HG02840 (cell line): ENCODE measurements at regions not wholly inside any gene's neighbourhood (a gene's known extent, or its start where the extent isn't known, plus 50 kb on each side); places are given as distances from the start of the nearest gene placed in this dataset.

Source experiments
- ATAC-seq: cut with Tn5 transposase; IDR thresholded peaks from one replicate; pipeline ENCODE4 v1.9.1; 2021; ENCODE audit warnings: mild to moderate bottlenecking, moderate library complexity, moderate number of reproducible peaks; ENCODE audit not compliant: unreplicated experiment, low FRiP score

DNA sequence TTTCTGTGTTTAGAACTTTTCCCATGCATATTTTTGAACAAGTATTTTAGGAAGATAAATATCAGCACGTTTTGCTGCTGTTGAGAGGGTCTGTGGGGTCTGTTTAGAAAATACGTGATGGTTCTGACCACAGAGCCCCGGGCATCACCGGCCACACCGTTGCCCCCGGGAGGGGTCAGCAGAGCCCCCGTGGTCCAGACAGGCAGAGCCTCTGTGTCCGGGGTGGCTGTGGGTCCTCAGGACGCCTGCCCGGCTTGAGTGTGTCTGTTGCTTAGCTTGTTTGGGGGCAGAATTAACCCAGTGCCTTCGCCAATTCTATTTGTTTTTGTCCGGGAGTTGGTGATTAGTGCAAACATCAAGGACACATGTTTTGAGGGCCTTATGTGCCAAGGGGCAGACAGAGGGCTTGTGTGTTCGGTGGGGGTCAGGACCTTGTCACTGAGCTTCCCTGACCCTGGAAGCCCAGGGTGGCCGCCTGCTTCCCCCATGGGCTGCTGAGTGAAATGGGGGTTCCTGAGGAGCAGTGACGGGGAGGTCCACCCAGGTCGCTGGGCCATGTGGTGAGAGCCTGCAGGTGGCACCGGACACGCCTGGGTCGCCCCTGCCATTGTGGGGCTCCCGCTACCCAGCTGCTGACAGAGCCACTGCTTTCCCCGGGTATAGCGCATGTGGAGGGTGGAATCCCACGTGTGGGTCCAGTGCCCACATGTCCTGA lies 122.2 kb downstream of the SIK1 start:
- no peak for ATAC-seq

DNA sequence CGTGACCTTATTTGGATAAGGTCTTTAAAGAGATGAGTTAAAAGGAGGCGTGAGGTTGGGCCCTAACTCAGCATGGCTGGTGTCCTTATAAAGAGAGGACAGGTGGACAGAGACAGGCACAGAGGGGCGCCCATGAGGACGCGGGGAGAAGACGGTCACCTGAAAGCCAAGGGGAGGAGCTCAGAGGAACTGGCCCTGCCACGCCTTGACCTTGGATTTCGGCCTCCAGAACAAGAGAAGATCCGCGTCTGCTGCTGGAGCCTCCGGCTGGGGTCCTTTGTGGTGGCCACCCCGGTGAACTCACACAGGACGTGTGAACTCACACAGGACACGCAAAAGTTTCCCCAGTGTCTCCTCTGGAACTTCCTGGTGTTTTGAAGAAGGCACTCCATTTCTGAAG lies 122.7 kb downstream of the SIK1 start:
- ATAC-seq, result no peak

DNA sequence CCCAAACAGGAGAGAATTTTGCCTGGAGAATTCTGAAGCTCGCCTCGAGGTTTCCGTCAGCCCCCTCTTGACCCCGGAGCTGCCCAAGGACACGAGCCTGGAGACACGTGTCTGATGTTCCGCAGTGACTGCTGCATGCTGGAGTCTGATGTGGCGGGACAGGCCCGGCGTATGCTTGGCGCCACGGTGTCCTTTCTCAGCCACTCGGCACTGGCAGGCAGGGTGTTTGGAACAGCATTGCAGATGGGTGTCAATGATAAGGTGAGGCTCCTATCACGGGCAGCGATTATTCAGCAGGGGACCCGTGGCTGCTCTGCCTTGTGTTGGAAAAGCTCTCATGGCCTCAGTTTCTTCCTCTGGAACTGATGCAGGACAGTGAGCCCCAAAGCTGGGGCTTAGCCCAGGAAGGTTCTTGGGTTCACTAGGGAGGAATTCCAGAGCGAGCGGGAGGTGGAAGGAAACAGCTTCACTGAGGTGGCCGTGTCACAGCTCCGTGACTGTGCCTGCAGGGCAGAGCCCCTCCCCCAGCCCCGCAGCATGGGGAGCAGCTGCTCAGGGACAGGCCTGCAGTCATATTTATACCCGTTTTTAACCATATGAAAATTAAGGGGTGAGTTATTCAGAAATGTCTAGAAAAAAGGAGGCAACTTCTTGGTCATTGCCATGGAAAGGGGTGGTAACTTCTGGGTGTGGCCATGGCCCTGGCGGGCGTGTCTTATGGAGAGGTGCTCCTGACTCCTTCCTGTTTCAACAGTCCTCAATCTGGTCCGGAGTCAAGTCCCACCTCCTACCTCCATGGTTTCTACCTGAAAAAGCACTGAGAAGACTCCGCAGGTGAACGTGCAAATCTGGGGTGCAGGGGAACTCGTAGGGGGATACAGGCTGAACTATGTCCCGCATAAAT lies 123.4 kb downstream of the SIK1 start:
- ATAC-seq, result no peak

DNA sequence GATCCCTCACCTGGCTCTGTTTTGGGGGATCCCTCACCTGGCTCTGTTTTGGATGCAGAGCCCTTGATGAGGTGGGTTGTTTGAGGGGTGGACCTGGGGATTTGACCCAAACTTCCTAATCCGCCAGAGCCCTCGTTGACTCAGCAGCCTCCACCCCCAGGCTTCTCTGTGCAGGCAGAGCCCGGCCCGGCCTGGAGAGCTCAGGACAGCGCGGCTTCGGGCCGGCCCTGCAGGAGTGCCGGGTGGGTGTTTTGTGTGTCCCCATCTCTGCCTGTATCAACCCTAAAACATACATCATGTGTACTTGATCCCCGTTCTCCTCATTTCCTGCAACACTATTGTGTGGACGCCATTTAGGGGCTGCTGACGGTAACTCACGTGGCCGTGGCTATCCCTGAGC lies 124.2 kb downstream of the SIK1 start:
- no peak for ATAC-seq

DNA sequence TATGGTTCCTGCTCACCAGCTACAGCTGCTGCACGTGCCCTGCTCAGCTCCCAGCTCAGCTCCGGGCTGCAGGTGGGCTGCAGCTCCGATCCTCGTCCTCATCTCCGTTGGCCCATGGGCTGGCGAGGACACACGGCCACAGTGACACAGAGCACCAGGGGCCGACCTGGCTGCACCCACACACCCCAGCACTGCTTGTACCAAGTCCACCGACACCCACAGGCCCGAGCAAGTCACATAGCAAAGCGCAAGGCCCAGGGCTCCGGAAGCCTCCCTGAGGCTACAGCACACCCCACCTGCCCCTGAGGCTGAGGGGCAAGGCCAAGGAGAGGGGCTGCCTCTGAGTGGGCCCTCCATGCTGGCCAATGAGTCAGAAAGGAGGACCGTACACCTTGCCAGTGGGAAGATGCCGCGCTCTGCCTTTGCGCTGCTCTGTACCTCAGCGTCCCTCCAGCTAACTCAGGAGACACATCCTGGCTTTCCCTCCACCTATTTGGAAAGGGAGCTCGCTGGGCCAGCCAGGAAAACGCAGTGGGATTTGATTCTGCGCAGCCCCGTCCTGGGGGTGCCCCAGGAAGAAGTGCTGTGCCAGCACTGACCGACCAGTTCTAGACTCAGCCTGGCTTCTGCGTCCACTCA lies 124.8 kb downstream of the SIK1 start:
- ATAC-seq, result no peak

DNA sequence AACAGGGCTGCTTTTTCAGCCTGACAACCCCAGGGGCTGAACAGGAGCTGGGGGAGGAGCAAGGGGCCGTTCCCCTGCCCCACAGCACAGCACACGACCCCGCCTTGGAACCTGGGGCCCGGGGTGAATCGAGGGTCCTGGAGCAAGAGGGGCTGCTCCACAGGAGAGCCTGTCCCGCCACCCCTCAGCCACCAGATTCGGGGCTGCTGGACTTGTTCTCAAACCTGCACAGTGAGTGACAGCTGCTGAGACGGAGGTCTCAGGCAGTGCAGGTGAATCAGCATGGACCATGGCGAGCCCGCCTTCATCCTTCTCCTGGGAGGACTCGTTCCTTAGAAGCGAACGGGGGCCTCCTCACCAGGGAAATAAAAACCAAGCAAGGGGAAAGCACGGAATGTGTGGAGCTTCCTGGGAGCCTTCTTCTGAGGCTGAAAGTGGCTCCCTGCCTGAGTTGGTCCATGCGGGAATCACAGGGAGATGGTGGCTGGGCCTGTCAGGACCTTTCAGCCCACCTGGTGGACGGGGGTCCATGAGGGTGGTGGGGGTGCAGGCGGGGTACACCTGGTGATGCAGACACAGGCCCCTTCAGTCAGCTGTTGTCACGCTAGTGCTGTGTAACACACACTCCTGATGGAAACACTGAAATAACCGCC lies 125.4 kb downstream of the SIK1 start:
- no peak for ATAC-seq

DNA sequence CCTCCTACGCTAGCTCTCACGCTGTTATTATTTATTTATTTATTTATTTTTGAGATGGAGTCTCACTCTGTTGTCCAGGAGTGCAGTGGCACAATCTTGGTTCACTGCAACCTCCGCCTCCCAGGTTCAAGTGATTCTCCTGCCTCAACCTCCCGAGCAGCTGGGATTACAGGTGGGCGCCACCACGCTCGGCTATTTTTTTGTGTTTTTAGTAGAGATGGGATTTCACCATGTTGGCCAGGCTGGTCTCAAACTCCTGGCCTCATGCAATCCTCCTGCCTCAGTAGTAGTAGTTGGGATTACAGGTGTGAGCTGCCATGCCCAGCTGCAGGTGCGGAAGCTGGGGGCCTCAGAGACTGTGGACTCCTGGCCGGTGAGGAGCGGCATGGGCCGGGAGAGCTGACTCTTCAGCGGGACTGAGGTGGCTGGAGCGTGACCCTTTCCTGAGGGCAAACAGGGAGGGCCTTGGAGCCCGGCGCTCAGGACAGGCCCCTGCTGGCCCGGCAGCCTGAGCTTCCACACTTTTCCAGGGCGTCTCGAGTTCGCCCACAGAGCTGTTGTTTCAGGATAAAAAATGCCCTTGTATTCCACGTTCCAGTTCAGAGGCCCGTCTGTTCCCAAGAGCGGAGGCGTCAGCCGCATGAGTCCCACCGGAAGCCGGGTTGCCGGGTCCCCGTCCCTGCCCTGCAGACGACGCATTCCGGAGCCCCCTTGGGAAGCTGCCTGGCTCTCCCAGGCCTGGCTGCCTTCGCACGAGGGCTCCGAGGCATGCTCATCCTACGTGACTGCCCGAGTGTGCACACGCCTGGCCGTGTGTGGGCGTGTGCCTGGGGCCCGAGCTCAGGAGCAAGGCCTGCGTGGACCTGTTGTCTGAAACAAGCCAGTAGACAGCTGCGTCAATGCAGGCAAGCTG lies 126.2 kb downstream of the SIK1 start:
- ATAC-seq, result no peak

DNA sequence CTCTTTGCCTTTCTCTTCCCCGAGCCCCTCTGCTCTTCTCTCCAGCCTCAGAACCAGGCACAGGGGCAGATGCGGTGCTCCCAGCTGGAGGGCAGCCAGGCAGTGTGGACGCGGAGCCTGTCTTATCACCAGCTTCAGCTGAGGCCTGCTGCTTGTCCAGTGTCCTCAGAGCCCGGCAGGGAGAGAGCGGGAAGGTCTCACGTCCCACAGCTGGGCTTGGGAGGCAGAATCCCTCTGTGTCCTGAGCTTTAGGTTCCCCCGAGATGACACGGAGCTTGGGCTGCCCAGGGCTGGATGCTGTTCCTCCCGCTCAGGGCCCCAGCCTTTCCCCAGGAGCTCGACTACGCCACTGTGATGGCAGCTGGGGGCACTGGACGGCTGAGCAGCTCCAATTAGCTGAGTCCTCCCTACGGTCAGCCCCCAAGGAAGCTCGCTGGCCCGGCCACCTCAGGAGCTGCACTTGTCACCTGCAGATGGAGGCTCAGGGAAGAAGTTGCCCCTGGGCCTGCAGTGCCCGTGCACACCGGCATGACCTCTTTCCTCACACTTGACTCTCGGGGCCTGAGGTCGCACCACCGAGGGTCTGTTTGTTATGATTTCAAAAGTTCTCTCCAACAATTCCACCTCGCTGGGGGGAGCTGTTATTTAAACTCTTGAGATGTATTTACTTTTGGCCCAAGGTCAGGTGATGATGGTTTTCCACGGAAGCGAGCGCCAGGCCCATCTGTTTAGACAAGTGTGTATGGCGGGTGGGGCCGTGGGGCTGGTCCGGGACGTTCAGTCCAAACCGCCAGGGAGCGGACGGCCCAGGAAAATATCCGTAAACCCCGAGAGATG lies 127.3 kb downstream of the SIK1 start:
- no peak for ATAC-seq

DNA sequence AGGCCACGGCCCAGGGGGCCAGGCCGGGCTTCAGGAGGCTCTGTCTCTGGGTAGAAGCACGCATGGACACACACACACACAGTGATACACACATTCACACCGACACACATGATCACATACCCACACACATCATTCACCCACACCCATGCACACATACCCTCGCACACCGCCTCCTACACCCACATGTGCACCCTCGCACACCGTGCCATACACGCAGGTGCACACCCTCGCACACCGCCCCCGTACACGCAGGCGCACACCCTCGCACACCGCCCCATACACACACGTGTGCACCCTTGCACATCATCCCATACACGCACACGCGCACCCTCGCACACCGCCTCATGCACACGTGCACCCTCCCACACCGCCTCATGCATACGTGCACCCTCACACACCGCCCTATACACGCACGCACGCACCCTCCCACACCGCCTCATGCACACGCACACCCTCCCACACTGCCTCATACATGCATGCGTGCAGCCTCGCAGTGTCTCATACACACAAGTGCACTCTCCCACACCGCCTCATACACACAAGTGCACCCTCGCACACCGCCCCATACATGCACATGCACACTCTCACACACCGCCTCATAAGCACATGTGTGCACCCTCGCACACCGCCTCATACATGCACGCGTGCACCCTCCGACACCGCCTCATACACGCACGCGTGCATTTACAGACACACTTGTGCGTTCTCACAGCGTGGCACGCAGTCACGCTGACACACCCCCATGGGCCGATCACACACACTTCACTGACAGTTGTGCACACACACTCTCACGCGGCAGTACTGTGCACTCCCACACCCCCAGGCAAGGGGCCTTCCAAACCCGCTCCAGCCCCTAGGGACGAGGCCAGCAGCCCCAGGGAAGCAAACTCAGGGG lies 128.1 kb downstream of the SIK1 start:
- ATAC-seq, result no peak

DNA sequence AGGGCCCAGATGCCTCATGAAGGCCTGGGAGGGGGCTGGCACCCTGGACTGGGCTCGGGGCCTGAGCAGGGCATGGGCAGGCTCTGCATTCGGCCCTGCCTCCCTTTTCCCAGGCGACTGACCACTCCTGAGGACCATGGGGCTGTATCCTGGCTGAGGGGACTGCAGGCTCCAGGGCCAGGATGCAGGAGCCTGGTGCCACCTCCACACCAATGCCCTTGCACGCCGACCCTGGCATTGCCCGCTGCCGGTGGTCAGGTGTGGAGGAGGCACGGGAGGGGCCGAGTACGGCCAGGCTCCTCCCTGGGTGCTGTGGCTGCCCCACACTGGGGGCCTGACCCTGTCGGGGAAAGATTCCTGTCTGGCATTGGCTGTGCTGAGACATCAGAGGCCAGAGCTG lies 128.9 kb downstream of the SIK1 start:
- no peak for ATAC-seq

DNA sequence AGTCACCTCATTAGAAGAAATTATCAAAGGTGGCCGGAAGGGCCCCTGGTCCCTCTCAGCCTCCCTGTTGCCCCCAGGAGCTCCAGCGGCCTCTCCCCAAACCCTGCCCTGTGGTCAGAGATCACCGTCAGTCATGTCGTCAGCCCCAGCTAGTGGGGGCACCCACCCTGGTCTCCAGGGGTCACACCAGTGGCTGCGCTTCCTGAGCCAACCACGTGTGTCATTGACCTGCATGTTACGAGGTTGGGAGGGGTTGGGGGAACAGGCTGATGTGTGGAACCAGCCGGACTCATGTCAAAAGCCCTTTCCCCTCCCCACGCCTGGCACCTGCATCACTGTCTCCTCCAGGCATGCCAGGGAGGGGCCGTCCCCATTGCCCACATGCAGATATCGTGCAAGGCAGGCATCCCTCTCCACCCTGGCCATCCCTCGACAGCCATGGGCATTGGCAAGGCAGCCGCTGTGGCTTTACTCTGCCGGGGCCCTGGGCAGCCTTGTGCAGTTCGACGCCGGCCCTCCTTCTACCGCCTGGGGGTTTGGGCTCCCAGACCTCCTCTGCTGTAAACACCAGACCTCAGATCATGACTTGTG lies 128.7 kb downstream of the CRYAA start:
- no peak for ATAC-seq

DNA sequence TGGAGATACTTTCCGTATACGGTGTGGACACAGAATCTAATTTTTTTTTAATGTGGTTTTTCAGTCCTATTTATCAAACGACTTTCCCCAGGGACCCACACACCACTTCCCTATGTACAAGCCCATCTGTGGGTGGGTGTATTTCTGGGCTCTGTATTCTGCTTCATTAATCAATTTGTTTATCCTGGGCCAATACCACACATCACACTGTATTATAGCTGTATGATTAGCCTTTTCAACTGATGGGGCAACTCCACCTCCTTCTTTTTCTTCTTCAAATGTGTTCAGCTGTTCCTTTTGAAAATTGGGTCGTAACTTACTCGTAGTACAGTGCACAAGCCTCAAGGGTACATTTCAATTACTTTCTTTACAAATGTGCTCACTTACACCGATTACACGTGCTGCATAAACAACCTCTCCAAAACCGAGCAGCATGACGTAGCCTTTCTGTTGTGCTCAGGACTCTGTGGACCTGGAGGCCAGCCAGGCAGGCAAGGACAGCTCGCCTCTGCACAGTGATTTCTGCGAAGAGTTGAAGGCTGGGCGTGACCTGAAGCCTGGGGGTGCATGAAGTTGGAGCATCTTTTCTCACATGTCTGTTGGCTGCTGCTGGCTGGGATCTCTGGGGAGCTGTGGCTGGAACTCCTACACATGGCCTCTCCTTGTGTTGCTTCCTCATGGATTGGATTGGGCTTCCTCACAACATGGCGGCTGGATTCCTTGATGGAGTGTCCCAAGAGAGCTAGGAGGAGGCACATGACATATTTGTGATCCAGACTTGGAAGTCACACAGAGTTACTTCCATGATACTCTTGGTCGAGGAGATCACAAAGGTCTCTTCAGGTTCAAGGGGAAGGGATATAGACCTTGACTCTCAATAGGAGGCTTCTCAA lies 126.5 kb downstream of the CRYAA start:
- ATAC-seq, result no peak

DNA sequence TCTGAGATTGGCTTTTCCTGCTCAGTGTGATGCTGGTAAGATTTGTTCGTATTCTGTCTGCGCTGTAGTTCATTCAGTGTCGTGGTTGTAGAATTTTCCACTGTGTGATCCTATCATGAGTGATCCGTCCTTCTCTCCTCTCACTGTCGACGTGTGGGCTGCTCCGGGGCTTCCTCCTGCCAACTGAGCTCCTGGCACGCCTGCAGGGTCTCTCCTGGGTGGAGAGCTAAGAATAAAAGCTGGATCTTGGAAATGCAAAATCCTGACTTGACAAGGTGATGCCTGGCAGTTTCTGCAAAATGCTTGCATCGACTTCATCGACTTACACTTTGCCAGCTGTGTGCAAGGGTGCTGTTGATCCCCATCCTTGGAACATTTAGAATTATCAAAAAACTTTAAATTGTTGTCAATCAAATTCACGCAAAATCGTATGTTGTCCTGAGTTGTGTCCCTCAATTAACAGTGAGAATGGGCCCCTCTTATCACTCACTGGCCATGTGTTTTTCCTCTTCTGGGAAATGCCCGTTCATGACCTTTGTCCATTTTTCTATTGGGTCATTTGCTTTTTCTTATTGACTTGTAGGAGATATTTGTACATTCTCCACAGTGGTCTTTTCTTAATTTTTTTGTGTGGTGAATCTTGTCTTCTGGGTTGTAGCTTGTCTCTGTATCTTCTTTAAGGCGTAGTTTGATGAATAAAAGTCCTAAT lies 125.5 kb downstream of the CRYAA start:
- ATAC-seq, result no peak

DNA sequence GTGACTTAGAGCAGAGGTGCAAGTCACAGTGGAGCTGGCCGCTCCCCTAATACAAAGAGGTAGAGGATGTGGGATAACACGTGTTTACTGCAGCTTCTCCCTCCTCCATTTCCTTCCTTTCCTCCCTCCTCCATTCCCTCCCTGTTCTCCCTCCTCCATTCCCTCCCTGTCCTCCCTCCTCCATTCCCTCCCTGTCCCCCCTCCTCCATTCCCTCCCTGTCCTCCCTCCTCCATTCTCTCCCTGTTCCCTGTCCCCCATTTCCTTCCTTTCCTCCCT lies 124.0 kb downstream of the CRYAA start:
- no peak for ATAC-seq

DNA sequence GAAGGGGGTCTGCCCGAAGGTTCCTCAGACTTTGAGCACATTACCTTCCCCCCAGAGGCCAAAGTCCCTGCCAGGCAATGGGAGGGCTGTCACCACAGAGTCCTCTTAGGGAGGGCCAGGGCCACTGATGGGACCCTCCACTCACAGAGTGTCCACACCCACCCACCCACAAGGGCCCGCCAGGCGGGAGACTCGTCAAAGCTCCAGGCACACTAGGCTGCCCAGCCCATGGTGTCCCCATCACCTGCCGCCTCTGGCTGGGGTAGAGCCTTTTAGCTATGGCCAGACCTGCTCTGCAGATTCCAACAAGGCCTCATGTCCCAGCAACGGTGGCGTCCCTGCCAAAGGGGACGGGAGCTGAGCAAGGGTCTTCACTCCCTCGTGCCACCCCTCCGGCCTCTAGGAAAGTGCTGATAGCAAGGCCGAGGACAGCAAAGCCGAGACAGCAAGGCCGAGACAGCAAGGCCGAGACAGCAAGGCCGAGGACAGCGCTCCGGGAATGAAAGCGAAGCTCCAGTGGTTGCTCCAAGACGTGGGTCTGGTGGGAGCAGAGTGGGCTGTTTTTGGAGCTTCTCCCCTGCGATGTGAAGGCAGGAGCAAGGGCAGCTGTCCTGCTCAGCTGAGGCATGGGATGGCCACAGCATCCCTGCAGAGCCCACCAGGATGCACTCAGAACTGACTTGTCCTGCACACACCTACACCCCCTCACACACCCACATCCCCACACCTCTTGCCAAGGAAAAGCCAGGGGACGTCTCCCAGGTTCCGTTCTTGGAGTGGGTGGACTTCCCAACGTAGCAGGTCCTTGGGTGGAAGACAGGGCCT lies 123.4 kb downstream of the CRYAA start:
- ATAC-seq, result no peak
